ENCODE measurements at regions not wholly inside any gene's neighbourhood (a gene's known extent, or its start where the extent isn't known, plus 50 kb on each side); places are given as distances from the start of the nearest gene placed in this dataset.

DNA sequence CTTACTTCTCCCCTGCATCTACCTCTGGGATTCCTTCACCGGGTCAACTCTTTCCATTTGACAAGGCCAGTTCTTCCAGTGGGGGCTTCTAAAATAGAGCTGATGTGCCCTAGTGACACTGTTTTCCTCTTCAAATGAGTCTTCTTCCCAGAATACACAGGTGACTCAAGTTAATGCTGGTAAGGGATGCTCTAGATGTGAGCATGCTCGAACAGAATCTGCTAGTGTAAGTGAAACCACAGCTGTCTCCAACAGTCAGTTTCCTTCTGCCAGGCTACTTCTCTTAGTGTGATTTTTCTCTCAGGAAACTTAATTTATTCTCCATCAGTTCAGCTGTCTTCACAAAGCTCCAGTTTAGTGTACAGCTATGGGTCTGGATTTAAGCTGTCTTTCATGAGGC, 194.9 kb upstream of the C1orf87 start (continued):
- no peak for TF ChIP-seq ZNF394 (tag by site-specific recombination; IDR thresholded peaks at IDR 0.05; ENCODE audit: borderline replicate concordance)
- no peak for TF ChIP-seq SP3 (tag by site-specific recombination; IDR thresholded peaks at IDR 0.05)

- TF ChIP-seq, protein P1, sequence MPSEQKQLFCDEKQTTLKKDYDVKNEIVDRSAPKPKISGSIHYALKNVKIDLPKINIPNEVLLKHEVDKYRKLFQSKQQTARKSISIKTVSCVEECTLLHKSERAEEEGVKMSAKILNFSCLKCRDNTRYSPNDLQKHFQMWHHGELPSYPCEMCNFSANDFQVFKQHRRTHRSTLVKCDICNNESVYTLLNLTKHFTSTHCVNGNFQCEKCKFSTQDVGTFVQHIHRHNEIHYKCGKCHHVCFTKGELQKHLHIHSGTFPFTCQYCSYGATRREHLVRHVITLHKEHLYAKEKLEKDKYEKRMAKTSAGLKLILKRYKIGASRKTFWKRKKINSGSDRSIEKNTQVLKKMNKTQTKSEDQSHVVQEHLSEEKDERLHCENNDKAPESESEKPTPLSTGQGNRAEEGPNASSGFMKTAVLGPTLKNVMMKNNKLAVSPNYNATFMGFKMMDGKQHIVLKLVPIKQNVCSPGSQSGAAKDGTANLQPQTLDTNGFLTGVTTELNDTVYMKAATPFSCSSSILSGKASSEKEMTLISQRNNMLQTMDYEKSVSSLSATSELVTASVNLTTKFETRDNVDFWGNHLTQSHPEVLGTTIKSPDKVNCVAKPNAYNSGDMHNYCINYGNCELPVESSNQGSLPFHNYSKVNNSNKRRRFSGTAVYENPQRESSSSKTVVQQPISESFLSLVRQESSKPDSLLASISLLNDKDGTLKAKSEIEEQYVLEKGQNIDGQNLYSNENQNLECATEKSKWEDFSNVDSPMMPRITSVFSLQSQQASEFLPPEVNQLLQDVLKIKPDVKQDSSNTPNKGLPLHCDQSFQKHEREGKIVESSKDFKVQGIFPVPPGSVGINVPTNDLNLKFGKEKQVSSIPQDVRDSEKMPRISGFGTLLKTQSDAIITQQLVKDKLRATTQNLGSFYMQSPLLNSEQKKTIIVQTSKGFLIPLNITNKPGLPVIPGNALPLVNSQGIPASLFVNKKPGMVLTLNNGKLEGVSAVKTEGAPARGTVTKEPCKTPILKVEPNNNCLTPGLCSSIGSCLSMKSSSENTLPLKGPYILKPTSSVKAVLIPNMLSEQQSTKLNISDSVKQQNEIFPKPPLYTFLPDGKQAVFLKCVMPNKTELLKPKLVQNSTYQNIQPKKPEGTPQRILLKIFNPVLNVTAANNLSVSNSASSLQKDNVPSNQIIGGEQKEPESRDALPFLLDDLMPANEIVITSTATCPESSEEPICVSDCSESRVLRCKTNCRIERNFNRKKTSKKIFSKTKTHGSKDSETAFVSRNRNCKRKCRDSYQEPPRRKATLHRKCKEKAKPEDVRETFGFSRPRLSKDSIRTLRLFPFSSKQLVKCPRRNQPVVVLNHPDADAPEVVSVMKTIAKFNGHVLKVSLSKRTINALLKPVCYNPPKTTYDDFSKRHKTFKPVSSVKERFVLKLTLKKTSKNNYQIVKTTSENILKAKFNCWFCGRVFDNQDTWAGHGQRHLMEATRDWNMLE (tag by site-specific recombination; conservative IDR thresholded peaks at IDR 0.05; ENCODE audit: low read depth) = no peak
- TF ChIP-seq BCL11A (tag by site-specific recombination; IDR thresholded peaks at IDR 0.05; ENCODE audit: low read depth) (no peak), ZSCAN4 (tag by site-specific recombination; IDR thresholded peaks at IDR 0.05) (no peak), YY2 (tag by site-specific recombination; IDR thresholded peaks at IDR 0.05) (no peak), REST (tag by site-specific recombination; IDR thresholded peaks at IDR 0.05) (0 out of 2 replicates have a peak, but pooled peaks have one; percentile 39), HIC1 (tag by site-specific recombination; IDR thresholded peaks at IDR 0.05) (no peak)
- TF ChIP-seq, protein P2, sequence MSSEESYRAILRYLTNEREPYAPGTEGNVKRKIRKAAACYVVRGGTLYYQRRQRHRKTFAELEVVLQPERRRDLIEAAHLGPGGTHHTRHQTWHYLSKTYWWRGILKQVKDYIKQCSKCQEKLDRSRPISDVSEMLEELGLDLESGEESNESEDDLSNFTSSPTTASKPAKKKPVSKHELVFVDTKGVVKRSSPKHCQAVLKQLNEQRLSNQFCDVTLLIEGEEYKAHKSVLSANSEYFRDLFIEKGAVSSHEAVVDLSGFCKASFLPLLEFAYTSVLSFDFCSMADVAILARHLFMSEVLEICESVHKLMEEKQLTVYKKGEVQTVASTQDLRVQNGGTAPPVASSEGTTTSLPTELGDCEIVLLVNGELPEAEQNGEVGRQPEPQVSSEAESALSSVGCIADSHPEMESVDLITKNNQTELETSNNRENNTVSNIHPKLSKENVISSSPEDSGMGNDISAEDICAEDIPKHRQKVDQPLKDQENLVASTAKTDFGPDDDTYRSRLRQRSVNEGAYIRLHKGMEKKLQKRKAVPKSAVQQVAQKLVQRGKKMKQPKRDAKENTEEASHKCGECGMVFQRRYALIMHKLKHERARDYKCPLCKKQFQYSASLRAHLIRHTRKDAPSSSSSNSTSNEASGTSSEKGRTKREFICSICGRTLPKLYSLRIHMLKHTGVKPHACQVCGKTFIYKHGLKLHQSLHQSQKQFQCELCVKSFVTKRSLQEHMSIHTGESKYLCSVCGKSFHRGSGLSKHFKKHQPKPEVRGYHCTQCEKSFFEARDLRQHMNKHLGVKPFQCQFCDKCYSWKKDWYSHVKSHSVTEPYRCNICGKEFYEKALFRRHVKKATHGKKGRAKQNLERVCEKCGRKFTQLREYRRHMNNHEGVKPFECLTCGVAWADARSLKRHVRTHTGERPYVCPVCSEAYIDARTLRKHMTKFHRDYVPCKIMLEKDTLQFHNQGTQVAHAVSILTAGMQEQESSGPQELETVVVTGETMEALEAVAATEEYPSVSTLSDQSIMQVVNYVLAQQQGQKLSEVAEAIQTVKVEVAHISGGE (tag by site-specific recombination; conservative IDR thresholded peaks at IDR 0.05; ENCODE audit: low read depth) = no peak
- Histone ChIP-seq H3K36me3 (ENCODE audit: control insufficient read depth in 2 of 2, insufficient read depth in 1 of 2, low read length in 2 of 2) (no peaks in the 10 kb centered on the region), H3K4me3 (ENCODE audit: low read depth, low read length) (no peak overlapping the region), H3K27ac (ENCODE audit: extremely low read depth, low read depth, low read length) (no peak overlapping the region), H3K9me3 (ENCODE audit: control insufficient read depth, insufficient read depth, low read depth, low read length) (no peaks in the 10 kb centered on the region), H3K4me1 (ENCODE audit: control insufficient read depth, insufficient read depth, low read length) (no peaks in the 10 kb centered on the region)
- POLR2A ChIA-PET = no interaction called here
- CTCF ChIA-PET = no interaction called here
Observed at GRCh38 chr1:60265560-60266535, 192.3 kb upstream of the C1orf87 start.

Measured in HEK293 (cell line).